GM19463 (cell line): ENCODE measurements at regions not wholly inside any gene's neighbourhood (a gene's known extent, or its start where the extent isn't known, plus 50 kb on each side); places are given as distances from the start of the nearest gene placed in this dataset.

Source experiments
- ATAC-seq: cut with Tn5 transposase; IDR thresholded peaks from one replicate; pipeline ENCODE4 v1.9.1; 2021; ENCODE audit warnings: mild to moderate bottlenecking, moderate library complexity; ENCODE audit not compliant: unreplicated experiment

GRCh38 chr14:98229656-98230366 lies 1042.2 kb downstream of the BCL11B start:
- ATAC-seq = no peak

DNA sequence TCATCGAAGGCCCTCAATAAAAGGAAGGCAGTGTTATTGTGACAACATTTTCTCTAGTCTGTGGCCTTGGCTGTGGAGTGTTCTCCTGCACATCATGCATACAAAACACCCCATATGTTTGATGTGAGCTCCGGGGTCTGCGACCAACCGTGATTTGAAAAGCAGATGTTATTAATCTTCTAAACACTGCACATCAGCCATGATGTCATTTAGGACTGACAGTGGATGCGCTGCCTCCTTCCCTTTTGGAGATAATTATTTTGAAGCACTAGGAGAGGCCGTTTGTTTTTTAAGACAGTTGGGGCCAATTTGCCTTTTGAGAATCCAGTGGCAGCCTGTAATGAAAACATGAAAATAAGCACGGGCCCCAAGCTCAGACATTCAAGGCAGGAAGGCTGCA lies 1041.6 kb downstream of the BCL11B start:
- no peak for ATAC-seq

DNA sequence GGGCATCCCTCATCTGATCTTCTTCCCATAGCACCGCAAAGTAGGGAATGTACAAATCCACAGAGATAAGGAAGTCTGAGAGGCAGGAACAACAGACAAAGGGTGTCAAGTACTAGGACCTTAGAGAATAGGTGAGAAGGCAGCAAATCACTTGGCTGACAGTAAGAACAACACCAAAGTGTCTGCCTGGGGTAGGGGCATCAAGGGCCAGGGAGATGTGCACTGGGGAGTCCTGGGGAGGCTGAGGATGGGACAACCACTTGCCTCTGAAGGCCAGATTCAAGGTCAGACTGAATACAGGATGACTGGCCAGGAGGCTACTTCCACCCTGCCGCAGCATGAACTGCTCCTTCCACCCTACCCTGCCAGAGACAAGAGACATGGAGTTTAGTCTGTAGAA lies 1040.8 kb downstream of the BCL11B start:
- no peak for ATAC-seq

GRCh38 chr14:98233656-98234055 lies 1038.3 kb downstream of the BCL11B start:
- ATAC-seq = no peak

GRCh38 chr14:98234208-98234607 lies 1037.8 kb downstream of the BCL11B start:
- no peak for ATAC-seq

GRCh38 chr14:98236314-98236713 lies 1035.7 kb downstream of the BCL11B start:
- no peak for ATAC-seq

DNA sequence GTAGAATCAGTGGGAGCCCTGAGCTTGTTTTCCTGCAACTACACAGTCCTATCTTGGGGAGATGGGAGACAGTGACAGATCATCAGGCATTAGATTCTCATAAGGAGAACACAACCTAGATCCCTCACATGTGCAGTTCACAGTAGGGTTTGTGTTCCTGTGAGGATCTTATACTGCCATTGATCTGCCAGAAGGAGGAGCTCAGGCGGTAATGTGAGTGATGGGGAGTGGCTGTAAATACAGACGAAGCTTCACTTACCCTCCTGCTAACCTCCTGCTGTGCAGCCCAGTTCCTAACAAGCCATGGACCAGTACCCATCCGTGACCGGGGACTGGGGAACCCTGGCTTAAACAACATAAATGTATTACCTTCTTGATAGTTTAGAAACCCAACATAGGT lies 1034.1 kb downstream of the BCL11B start:
- no peak for ATAC-seq

GRCh38 chr14:98240376-98240775 lies 1031.6 kb downstream of the BCL11B start:
- no peak for ATAC-seq

DNA sequence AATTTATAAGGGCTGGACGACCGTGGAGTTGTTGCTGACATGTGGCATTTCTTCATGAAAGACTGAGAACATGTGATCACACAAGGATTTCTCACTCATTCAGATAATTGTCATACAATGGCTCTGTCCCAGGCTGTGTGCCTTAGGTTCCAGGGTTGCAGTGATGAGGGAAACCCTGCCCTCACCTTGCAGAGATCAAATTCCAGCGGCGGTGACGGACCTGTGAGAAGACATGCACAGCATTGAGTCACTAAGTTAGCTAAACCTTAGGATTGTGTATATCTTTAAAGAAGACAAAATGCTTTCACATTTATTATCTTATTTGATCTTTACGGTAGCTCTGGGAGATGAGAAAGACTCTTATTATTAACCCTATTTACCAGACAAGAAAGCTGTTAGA lies 1029.1 kb downstream of the BCL11B start:
- ATAC-seq = no peak

DNA sequence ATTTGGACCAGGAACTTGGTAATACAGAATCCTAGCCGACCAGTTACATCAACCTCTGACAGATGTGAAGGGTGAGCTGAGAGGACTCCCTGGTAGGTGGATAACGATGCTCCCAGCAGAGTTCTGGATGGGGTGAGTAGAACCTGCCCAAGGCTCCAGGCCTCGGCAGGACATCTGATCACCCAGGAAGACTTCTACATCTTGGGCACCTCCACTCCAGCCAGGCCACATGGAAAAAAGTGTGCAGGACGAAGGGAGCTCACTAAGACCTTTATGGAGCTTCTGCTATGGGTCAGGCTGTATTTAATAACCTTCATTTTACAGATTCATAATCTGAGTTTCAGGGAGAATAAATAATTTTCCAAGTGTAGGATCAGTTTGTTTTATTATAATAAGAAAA lies 1028.7 kb downstream of the BCL11B start:
- ATAC-seq = no peak

DNA sequence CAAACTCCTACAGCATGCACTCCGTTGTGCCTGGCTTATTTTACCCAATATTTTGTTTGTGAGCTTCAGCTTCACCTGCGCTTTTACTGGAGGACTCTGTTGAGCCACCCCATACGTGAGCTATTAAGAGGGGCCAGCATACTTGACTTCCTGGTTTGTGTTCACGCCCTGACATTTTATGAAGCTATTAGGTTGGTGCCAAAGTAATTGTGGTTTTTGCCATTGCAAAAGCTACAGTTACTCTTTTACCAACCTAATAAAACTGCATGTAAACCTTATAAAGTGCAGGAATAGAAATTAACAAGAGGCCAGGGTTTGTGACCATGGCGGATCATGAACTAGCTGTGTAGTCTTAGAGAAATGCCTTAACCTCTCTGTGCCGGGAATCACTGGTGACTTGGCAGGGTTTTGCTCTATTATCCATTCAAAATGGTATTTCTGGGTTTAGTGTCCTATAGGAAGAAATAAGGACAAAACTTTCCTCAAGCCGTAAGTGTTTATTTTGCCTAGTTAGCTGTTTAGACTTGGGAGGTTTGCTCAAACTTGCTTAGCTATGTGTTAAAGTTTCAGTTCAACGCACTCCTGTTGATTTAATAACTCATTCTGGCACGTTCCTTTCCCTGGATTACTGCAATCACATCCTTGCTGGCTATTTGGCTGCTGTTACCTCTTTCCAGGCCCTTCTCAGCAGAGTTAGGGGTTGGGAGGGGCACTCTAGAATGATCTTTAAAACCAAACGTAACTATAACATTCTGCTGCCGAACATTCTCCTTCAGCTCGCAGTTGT lies 1027.6 kb downstream of the BCL11B start:
- no peak for ATAC-seq

DNA sequence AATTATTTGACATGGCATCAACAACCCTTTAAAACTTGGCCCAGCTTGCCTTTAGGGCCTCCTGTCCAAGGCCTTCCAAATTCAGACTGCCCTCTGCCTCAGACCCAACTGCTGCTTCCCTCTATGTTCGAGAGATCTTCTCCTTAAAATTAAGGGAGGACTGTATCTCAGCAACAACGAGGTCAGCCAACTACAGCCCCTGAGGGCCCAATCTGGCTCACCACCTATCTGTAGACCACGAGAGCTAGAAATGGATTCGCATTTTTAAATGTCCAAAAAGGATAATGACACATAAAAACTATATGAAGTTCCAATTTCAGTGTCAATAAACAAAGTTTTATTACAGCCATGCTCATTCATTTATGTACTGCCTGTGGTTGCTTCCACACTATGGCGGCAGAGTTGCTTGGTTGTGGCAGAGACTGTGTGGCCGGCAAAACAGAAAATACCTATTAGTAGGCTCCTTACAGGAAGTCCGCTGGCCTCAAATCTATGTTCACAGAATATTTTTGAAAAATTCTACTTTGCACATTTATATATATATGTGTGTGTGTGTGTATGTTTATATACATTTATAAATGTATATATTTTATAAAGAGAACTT lies 1026.9 kb downstream of the BCL11B start:
- no peak for ATAC-seq

DNA sequence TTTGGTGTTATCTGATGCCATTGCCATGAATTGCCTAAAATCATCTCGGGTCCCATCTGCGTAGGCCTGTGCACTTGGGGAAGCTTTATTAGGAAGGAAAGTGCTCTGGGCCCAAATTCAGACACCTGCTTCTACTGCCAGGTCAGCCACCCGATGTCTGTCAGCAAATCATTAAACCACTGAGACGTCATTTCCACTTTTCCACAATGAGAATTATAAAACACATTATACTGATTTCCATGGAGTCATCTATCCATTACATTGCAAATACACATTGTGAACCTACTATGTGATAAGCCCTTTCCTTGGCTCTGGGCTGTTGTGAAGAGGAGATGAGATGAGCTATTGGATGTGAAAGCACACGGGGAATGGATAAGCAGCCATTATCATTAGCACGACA lies 1022.9 kb downstream of the BCL11B start:
- no peak for ATAC-seq

DNA sequence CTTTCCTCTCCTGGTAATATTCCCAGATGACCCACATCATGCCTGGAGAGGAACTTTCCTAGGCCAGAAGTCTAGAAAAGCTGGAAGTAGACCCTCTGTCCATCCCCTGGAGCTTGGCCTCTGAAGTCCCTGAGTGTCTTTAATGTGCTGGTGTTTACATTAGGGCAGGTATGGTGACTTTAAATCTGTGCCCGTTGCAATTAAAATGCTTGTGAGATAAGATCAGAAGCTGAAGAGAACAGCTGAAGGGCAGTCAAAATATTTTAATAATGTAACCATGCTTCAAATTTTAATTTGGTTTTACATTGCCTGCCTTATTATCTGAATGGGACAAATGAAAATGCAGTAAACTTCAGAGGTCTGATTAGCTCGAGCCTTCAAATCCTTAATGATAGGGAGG lies 1022.5 kb downstream of the BCL11B start:
- ATAC-seq = no peak

- ATAC-seq = no peak
Observed at GRCh38 chr14:98252820-98253219, 1019.2 kb downstream of the BCL11B start.

- ATAC-seq = no peak
Observed at GRCh38 chr14:98259881-98260280, 1012.1 kb downstream of the BCL11B start.

DNA sequence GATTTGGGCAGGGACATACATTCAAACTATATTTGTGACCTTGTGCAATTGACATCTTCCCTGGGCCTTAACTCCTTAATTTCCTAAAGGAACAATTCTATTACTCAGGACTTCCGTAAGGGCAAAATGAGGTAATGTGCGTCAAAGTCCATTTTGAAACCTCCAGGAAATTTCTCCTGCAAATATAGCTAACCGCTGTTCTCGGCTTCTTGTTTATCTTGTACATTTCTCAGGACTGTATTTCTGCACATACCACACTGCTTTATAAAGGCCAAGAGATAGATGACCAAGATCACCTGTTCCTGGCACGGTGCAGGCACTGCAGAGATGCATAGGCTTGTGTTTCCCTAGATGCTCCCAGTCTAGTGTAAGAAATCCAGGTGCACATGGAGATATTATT lies 1009.4 kb downstream of the BCL11B start:
- no peak for ATAC-seq

- ATAC-seq = no peak
Observed at GRCh38 chr14:98269533-98269932, 1002.5 kb downstream of the BCL11B start.

DNA sequence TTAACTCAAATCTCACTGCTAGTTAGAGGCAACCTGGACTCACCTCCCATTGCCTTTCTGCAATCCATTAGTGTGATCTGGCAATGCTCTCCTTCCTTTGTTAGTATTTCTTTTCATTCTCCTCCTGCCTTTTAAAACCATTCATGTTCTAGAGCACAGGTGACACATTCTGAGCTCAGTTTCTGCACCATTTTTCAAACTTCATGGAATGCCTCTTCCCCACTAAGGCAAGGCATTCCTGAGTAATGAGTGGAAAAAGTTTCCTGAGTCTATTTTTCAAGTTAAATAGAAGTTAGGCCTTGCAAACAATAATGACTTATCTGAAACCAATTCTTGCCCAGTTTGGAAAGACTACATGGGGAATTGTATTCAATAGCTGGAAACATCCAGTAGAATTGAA lies 1001.8 kb downstream of the BCL11B start:
- no peak for ATAC-seq

- ATAC-seq = no peak
Observed at GRCh38 chr14:98274596-98274995, 997.4 kb downstream of the BCL11B start.

GRCh38 chr14:98278800-98279199 lies 993.2 kb downstream of the BCL11B start:
- no peak for ATAC-seq

DNA sequence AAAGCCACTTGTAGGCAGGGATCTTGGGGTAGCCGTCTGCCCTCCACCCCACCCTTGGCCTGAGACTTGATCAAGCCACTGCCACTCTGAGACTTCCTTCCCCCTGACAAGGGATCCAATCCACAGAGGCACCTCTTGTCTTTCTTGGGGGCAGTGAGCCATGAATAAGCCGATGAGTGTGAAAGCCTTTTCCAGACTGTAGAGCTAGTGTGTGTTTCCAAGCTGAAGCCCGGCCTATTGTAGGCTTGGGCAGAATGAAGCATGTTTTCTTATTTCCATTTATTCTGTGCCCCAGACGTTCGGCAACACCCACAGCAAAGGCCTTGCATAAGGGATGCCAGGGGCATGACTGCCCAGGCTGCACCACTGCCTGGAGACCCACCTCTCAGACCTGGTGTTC lies 991.6 kb downstream of the BCL11B start:
- no peak for ATAC-seq
